HG03460 (cell line): ENCODE measurements at regions not wholly inside any gene's neighbourhood (a gene's known extent, or its start where the extent isn't known, plus 50 kb on each side); places are given as distances from the start of the nearest gene placed in this dataset.

Source experiments
- ATAC-seq: cut with Tn5 transposase; IDR thresholded peaks from one replicate; pipeline ENCODE4 v1.9.1; 2021; ENCODE audit not compliant: unreplicated experiment

DNA sequence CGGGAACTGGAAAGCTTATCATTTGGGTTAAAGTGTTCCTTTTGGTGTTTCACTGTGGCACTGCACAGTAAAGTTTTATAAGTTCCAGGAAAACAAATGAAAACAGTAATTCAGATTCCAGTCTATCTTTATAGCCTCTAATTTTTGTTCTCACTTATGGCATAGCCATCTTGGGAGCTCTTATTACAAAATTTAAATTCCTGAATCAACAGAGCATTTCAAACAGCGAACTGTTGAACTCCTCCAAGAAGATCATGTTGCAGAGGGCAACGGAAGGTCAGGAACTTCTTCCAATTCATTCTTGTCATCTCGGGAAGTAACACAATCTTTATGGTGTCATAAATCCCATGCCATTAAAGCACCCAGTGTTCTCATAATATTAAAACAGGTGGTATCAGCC is 229.1 kb downstream of the KCNC2 start:
- ATAC-seq: no peak

DNA sequence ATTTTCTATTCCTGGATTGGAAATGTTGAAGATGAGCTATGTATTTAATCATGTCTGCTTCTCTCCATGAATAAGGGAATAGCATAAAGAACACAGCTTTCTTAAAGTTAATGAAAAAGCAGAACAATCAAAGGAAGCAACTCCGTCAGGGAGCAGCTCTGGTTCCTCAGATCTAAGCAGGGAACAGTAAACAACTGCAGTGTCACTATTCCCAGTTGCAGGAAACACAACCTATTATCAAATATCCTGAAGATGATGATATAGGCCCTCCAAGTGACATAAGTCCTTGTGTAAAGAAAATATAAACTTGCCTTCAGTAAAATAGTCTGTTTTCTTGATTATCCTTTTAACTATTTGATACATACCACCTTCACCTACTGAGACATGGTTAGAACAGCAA is 228.1 kb downstream of the KCNC2 start:
- ATAC-seq: no peak

DNA sequence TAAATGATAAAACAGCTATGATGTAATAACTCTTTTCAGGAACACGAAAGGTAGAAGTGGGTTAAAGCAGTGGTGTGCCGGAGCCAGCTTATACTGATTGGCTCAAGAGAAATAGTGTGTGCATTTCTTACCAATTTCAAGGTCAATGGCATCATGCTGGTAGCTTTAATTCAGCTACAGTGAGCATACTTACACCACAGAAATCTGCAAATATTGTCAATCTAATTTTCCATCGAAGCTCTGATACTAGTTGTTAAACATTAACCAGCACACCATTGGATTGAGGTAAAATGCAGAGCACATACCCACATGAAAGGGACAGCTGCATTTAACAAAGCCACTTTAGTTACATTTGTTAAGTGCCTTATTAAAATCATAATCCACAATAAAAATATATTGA is 225.7 kb downstream of the KCNC2 start:
- ATAC-seq: no peak

DNA sequence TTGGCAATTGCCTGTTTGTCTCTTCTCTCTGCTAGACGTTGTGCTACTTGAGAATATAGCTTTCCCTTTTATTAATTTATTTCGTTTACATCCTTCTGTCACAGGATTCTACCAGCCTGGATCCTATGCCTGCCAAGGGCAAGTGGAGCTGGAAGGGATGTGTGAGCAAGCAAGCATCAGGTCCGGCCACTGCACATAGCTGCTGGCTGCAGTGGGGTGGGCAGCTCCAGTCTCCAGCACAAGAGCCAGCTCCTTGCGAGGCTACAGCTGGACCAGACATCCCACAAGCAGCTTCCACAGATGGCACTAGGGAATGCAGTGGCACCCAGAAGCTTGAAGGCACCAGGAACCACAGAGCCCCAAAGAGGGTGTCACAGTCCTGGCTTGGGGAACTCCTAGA is 225.0 kb downstream of the KCNC2 start:
- ATAC-seq: no peak

DNA sequence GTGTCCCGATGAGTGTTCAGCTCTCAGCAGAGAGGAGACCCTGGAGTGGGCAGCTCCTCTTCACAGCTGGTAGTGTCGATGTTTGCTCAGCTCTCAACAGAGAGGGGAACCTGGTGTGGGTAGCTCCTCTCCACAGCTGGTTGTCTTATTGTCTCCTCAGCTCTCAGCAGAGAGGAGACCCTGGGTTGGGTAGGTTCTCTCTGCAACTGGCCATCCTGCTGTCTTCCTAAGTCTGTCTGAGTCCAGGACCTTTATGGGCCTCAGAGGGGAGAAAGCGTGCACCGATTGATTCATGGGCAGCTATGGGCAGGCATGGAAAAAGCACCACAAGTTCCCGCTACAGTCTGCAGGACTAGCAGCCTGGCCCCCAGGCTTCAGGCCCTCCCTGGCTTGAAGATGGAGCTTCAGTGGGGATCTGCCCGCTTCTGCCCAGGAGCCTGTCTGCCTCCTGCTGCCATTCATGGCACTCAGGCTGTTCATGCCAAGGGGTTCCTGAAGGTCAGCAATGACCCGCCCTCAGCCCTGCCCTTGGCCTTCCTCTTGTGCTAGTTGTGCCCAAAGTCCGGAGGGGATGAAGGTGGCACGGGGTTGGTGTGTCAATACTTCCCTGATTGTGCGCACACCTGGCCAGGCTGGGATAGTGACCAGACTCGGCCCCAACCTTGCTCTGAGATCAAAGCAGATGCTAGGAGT is 224.2 kb downstream of the KCNC2 start:
- no peak for ATAC-seq

DNA sequence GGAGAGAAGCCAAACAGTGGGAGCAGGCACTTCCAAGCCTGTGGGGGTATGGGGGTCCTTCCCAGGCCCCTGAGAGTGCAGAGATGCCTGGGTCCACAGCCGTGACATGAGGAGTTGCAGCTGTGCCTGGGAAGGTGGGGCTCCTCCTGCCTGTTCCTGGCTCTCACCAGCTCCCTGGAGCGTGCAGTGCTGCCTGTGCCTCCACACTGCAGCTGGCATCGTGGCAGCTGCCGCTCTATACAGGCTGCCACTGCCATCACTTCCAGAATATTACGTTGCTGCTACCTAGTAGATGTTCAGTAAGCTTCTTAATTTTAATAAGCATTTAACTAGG is 223.7 kb downstream of the KCNC2 start:
- ATAC-seq: no peak

DNA sequence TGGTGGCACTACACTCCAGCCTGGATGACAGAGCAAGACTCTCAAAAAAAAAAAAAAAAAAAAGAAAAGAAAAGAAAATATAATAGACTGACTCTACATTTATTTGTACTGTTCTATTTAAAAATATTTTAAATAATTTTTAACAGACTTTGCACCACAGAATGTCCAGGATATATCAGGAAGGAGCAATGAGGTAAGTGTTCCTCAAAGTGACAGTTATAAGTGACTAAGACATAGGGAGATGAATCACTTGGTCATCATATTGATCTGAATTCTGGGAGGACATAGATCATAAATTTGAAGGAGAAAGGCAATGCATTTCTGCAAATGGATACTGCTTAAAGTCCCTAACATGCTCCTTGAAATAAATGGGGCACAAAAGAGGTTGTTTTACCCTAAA is 221.5 kb downstream of the KCNC2 start:
- ATAC-seq: no peak
